ENCODE measurements at regions not wholly inside any gene's neighbourhood (a gene's known extent, or its start where the extent isn't known, plus 50 kb on each side); places are given as distances from the start of the nearest gene placed in this dataset.

DNA sequence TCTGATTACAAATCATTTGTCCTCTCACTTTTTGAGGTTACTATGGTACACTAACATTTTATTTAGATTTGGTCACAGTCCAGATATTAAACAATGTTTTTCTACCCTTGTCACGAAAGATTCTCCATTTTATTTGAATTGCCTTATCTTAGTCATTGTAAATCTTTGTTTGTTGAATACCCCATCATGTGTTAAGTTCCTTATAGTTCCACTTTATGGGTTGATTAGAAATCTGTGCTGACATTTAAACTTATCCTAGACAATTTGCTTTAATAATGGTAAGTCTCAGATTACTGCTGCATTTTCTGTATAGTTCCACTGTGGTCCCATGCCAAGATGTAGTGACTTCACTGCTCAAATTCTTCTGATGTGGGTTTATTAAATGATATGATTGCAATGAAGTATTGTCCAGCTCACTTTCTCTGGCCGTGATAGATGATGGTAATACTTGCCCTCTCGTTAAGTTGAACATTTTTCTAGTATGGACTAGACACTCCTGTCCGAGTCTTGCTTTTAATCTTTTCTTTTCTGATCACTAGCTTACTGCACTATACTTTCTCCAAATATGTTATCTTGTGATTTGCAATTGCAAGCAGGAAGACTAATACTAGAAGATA, 1107.3 kb downstream of the SLC6A15 start:
- TF ChIP-seq NFRKB (IDR thresholded peaks at IDR 0.05) = no peak
- TF ChIP-seq SP1 (IDR thresholded peaks at IDR 0.05) = no peak
- TF ChIP-seq L3MBTL2 (conservative IDR thresholded peaks at IDR 0.05) = no peak
- TF ChIP-seq SUZ12 (IDR thresholded peaks at IDR 0.05) = no peak
- no peak for TF ChIP-seq ELF4 (IDR thresholded peaks at IDR 0.05)
- no peak for TF ChIP-seq BHLHE40 (IDR thresholded peaks at IDR 0.05; ENCODE audit: borderline replicate concordance)
- TF ChIP-seq FOXM1 (IDR thresholded peaks at IDR 0.05; ENCODE audit: borderline replicate concordance) = no peak
- no peak for TF ChIP-seq TARDBP (IDR thresholded peaks at IDR 0.05)
- TF ChIP-seq, protein P1, sequence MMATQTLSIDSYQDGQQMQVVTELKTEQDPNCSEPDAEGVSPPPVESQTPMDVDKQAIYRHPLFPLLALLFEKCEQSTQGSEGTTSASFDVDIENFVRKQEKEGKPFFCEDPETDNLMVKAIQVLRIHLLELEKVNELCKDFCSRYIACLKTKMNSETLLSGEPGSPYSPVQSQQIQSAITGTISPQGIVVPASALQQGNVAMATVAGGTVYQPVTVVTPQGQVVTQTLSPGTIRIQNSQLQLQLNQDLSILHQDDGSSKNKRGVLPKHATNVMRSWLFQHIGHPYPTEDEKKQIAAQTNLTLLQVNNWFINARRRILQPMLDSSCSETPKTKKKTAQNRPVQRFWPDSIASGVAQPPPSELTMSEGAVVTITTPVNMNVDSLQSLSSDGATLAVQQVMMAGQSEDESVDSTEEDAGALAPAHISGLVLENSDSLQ (IDR thresholded peaks at IDR 0.05) = no peak
- no peak for TF ChIP-seq ZNF384 (IDR thresholded peaks at IDR 0.05)
- TF ChIP-seq HDGF (IDR thresholded peaks at IDR 0.05; ENCODE audit: borderline replicate concordance) = no peak
